ACHN (cell line): ENCODE measurements at regions not wholly inside any gene's neighbourhood (a gene's known extent, or its start where the extent isn't known, plus 50 kb on each side); places are given as distances from the start of the nearest gene placed in this dataset.

Experiments
- DNase-seq: peaks from one replicate; pipeline ENCODE4 v3.0.0-alpha.2; 2015
- in situ Hi-C: cut with HindIII; loops from 2 replicates; pipeline ENCODE4 v1.10.0; 2017; ENCODE audit warnings: low sequenced_read_pairs, low pct_ligation_motif_present, low pct_unique_long_range_greater_than_20kb

DNA sequence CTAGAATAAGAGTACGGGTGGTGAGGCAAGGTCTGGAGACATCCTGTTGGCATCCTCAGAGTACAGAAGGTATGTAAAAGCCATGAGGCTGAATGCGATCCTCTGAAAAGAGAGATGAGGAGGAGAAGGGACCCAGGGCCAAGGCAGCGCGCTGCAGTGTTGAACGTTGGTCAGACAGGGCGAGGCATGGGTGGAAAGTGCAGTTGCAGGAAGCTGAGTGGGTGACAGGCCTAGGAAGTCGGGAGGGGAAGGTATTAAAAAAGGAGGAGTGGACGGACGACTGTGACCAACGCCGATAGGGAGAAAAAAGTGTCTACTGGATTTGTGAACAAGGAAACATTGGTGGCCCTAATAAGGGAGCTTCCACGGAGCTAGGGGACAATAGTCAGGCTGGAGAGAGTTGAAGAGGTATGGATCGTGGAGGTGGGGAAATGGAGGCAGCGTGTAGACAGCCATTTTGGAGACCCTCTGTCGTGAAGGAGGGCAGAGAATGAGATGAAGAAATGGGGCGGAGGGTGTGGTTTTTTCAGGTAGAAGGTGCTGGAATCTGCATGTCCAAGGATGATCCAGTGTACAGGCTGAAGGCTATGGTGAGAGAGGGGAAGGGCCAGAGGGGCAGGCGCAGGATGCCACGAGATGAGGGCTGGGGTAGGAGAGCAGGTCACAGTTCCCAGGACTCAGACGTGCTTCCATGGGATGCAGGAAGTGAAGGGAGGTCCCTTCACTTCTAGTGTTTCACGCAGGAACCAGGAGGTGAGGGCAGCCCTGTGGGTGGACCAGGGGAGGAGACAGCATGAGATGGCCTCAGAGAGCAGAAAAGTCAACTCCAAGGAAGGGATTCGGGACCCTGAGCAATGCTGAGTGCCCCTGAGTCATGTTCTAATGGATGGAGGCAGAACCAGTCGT, 115.9 kb downstream of the ASB7 start:
- in situ Hi-C loops, result no loop called here
- no peak for DNase-seq

DNA sequence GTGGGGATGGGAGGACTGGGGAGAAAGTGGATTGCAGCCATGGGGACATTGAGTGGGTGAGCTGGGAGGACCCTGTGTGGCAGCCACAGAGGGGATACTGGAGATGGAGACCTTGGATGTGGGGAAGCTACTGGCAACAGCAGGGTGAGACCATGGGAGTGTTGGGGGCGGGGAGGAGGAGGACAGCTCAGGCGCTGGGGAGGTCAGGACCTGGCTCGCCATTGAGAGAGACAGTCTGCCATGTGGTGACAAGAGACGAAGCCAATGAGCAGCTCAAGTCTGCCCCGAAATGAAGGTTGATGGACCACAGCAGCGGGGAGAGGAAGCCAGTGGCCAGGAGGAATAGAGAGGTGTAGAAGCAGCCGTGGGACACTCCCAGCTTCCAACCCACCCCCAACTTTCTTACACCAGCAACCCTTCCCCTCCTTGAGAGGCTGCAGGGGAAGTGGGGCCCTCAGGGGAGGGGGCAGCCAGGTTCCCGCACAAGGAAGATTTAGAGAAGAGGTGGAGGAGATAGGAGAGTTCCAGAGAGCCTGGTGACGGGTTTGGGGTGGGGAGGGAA, 118.1 kb downstream of the ASB7 start:
- in situ Hi-C loops, result no loop called here
- DNase-seq, result no peak

DNA sequence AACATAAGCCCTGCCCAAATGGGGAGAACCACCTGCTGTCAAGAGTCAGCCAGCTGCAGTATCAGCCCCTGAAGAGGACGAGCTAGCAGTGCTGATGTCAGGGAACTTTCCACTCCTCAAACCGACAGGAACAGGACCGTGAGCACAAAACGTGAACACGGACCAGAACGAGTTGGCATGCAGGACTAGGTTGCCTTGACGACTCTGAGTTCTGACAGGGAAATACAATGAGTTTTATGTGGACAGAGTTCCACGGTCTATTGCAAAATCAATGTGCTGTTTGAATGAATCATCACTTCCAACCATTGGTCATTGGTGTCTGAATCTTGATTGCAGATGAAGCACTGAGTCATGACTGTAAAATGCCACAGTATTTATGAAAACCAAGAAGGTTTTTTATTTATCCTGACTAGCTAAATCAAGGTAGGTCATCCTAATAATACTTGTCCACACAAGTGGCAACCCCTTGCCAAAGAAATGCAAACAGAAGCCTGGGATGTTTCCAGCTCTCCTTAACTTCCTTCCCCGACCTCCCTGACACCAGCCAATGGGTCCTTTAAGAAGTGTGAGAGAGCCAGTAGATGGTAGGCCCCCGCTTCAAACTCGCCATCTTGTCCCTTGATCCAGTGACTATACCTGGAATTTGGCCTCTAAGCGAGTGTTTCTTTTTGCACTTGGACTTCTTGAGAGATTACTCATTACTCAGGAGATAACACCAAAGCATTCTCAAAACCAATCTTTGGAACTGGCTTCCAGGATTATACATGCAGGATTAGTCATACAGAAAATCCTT, 119.6 kb downstream of the ASB7 start:
- in situ Hi-C loops, result no loop called here

DNA sequence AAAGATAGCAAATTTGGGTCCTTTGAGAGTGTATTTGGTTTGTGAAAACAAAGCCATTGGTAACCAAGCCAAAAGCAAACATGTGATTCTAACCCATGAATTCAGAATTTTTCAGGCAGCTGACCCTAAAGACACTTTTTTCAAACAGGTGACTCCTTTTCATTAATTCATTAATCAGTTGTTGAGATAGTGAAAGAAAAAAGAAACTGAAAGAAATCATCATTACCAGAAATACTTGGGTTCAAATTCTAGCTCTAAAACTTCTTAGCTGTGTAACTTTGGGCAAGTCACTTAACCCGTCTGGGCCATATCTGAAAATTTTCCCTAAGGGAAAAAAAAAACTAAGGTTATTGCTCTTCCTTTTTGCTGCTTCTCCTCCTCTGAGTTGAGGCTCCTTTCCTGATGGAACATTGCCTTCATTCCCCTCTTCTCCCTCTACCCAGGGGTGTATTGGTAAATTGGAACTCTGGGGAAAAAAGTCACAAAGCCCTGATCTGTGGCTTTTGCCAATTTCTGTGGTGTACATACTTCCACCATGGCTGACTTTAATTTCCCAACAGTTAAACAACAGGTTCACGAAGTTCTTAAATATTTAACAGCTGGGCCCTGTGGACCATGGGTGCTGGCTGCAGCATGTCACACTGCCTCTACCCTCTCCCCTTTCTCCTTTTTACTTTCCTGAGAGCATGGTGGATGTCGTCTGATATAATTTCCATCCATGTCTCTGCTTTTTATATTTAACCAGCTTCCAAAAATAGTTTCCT, 120.3 kb downstream of the ASB7 start:
- DNase-seq, result no peak
- in situ Hi-C loops, result no loop called here

More for the DNA sequence above, 119.6 kb downstream of the ASB7 start:
- peak; percentile 97 for DNase-seq

DNA sequence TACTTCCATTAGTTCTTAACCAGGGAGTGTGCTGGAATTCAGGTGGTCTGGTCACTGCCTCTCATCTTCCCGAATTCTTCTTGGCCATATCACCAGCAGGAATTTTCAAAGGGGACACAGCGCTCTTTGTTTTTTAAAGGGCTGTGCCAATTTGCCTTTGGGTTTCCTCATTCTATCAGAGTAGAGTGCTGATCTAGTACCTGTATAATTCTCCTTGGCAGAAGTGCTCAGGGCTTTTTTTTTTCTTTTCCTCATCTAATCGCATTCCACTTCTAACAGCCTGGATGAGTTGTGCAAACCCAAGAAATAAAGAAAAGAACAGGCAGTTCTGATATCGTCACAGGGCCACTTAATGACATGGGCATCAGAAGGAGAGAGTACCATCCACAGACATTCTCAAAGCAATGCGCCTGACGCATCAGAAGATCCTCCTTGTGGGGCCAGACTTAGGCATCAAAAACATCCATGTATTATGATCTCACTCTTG, 121.0 kb downstream of the ASB7 start:
- DNase-seq, result peak; percentile 39

DNA sequence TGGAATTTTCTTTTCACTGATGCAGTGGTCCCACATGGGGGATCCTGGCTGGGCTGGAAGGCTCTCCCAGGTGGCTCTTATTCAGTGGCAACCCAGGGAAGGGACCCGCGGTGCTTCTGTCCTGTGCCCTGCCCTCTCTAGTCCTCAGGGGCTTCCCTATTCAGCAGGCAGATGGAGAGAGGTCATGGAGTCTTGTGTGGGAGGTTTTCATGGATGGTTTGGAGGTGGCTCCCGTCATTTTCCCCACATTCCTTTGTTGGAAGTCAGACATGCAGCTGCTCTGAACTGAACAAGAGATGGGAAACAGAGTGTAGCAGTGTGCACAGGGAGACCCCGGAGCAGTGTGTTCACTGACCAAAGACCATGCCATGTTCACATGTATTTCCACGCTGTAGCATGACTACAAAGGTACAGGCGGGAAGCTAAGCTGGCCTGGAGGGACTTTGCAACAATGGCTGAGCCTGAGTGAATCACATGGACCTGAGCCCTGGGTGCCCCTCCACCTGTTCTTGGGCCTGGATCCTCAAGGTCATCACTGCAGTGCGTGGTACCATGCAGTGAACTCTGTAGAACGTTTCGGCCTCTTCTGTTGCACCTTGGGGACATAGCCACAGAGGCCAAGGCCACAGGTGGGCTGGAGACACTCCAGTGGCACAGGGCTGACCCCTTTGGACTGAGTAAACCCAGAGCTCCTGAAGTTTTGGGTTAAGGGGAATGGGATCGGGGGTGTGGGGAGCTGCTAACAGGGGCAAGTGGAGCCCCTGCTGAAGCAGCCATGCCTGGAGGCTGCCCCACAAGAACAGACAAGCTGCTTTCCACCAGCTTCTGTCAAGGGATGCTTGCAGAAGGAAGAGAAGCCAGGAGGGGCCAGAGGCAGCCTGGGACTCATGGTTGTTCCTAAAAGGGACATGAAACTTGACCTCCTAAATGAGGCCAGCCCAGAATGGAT, 123.0 kb downstream of the ASB7 start:
- in situ Hi-C loops, result no loop called here
- peak; percentile 28 for DNase-seq

More for the DNA sequence above, 121.0 kb downstream of the ASB7 start:
- in situ Hi-C loops, result no loop called here

DNA sequence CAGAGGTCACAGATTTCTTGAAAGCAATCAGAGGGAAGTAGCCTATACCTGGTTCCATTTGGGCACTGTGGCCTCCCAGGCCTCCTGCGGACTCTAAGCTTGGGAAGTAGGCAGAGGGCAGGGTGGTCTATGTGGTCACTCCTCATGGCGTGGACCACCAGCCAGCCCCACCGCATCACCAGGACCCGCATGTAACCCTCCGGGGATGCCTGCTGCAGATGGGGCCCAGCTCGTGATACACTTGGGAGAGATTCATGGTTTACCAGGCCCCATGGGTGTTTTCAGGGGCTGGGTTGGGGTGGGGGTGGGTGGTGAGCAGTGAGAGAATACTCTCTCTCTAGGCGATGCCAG, 123.7 kb downstream of the ASB7 start:
- DNase-seq, result no peak
- in situ Hi-C loops, result no loop called here

DNA sequence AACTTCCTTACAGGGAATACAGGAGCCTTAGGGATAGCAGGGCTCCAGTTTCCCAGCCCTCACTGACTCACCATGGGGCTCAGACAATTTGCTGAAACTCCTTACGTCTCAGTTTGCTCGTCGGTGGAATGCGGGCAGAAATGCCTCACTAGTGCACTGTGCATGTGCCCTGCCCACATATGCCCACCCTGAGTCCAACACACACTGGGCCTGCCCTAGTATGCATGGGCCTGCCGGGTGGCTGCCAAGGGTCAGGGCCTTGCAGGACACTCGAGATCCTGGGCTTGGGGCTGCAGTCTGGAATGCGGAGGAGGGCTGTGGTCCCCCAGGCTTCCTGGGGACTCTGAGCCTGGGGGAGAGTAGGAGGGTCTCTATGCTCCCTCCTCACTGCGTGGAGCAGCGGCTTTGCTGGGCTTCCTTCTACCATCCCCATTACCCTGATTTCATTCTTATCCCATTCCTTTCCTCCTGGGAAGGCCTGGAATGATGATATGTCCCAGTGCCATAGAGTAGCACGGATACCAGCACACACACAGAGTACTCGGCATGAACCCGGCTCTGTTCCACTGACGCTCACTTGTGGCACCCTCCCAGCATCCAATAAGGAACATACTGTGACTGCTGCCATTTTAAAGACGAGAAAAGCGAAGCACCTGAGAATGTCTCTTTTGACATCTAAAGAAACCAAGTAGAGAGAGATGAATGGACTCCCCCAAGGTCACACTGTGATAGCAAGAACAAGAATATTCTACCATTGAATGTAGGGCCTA, 124.2 kb downstream of the ASB7 start:
- in situ Hi-C loops, result no loop called here
- DNase-seq, result no peak

DNA sequence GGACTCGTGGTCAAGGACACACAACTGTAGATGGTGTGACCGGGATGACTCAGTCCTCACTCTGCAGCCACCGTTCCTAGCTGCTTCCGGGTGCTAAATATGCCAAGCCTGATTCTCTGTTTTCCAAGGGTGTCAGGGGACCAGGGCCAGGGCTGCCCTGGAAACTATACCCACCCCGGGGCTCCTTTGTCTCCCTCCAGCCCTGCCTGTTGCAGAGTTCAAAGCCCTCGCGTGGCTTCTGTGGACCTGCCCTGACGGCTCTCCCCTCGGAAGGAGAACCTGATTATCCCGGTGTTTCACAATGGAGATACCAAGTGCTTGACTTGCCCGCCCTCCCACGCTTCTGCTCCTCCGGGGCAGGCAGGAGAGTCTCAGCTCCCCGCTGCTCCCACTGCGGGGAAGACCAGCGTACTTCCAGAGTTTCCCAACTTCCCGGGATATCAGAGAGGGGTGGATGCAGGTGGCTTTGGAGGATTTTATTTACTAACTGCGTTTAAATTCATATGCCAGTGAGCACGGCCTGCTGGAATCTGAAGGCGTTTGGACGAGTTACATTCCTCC, 125.0 kb downstream of the ASB7 start:
- no peak for DNase-seq
- in situ Hi-C loops, result no loop called here

DNA sequence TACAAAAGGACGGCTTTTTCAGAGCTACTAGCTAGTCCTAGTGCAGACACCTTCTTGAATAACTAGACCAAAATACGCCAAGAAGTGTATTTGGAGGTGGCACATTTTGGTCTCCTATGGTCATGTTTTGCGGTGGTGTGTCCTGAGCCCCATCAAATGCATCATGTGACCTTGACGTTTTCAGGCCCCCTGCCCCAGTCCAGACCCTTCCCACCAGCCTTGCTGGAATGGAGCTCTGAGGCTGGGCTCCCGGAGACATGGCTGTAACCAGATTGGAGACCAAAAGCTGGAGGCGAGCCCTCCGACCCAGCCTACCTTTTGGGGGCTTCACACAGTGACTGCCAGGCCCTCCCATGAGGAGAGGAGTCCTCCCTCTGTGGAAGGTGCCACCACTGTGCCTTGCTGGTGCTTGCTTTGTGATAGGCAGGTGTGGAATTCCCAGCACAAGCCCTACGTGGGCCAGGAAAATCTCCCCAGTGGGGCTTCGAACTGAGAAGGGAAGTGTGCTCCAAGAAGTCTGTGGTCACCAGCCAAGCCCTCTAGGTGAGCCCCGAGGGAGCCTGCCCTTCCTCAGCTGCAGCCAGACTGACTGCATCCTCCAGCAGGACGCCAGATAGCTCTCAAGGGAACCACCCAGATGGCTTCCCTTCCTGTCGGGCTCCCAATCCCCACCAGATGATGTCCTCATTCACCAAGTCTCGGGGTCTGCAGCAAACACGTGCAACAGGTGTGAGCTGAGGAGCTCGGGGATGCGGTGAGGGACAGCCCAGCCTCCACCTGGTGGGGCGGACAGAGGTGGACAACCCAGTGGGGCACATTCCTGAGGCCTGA, 126.2 kb downstream of the ASB7 start:
- in situ Hi-C loops, result no loop called here
- DNase-seq, result no peak

DNA sequence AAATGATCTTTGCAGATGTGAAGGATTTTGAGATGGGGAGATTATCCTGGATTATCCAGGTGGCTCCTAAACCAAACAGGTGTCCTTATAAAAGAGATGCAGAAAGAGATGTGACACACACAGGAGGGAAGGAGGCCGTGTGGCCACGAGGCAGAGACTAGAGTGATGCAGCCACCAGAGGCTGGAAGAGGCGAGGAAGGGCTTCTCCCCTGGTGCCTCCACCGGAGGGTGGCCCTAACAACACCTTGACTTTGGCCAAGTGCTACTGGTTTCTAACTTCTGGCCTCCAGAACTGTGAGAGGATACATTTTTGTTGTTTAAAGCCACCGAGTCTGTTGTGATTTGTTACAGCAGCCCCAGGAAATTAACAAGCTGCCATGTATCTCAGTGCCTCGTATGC, 127.1 kb downstream of the ASB7 start:
- no peak for DNase-seq
- in situ Hi-C loops, result no loop called here

DNA sequence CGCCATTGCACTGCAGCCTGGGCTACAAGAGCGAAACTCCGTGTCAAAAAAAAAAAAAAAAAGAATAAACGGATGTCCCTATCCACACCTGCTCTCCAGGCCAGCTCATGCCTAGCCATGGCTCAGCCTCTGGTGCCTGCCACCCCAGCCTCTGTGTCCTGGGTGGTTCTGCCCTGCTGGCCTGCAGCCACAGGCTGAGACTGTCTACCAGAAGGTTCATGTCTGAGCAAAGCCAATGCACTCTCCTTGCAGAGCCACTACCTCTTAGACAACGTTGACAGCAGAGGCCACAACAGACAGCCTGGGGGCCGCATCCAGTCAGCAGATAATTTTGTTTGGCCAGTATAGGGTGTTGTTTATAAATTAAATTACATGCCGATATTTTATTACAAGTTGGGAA, 127.7 kb downstream of the ASB7 start:
- DNase-seq, result no peak
- in situ Hi-C loops, result no loop called here

DNA sequence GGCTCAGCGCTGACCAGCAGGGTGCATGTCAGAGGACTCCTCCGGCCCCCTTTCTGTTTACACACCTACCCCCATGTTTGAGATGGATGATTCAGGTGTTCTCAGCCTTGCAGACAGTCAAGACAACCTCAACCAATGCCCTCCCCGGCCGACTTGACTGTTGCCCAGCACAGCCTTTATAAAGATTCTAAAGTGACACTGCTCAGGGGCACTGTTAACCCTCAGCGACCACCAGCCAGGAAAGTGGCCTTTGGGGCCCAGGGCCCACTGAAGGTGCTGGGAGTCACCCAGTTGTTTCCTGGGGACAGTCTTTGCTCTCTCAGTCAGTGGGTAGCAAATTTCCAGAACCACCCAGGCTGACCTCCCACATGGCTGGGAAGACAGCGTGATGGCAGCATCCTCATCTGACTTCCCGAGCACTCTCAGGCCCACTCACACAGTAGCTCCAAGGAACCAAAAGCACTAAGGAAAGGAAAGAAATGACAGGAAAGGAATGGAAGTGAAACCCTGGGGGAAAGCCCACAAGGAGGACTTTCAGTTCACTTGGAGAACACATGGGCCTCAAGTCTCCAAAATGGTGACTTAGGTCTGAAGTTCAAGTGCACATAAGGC, 128.4 kb downstream of the ASB7 start:
- in situ Hi-C loops, result no loop called here
- no peak for DNase-seq

DNA sequence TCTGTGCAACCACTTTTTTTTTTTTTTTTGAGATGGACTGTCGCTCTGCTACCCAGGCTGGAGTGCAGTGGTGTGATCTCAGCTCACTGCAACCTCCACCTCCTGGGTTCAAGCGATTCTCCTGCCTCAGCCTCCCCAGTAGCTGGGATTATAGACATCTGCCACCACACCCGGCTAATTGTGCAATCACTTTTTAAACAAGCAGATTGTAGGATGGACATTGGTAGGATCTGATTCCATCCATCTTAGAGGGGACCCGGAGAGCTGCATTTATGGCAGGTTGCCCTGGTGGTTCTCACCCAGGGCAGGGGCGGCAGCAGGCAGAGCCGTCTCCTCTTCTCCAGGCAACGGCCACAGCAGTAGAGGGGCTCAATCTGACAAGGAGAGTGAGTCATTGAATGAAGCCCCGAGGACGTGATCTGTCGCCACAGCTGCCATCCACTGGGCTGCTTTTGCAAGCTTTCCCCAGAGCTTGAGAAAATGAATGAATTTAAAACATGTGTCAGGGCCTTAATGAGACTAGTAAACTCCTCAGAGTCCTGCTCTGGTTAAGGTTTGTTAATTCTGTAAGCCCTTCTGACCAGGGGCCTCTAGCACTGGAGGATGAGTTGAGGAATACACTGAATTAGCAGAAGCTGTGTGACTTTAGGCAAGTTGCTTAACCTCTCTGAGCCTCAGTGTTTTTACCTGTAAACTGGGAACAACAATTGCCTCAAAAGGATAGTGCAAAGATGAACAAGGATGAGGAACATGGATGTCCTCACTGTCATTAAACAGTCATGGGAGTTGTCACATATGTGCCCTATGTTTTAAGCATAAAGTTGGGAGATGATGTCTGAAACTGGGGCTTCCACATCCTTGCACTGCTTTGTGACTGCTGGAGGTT, 129.1 kb downstream of the ASB7 start:
- in situ Hi-C loops, result no loop called here

More for the DNA sequence above, 129.1 kb downstream of the ASB7 start:
- no peak for DNase-seq
